Breast epithelium (tissue), 3 donors: ENCODE measurements at regions not wholly inside any gene's neighbourhood (a gene's known extent, or its start where the extent isn't known, plus 50 kb on each side); places are given as distances from the start of the nearest gene placed in this dataset.

Experiments used
- POLR2A ChIP-seq: fragments of 450-650 bp; IDR thresholded peaks from one replicate; pipeline ENCODE4 v1.6.1; 2016; ENCODE audit warnings: antibody characterized with exemption, mild to moderate bottlenecking, moderate library complexity
- TF ChIP-seq, protein P1 (sequence below), 3 donors: fragments of 450-650 bp; IDR thresholded peaks; one replicate each; pipeline ENCODE4 v1.5.1; 2016 to 2017; ENCODE audit warnings: antibody characterized with exemption in 3 of 3, mild to moderate bottlenecking in 3 of 3, moderate library complexity in 3 of 3

DNA sequence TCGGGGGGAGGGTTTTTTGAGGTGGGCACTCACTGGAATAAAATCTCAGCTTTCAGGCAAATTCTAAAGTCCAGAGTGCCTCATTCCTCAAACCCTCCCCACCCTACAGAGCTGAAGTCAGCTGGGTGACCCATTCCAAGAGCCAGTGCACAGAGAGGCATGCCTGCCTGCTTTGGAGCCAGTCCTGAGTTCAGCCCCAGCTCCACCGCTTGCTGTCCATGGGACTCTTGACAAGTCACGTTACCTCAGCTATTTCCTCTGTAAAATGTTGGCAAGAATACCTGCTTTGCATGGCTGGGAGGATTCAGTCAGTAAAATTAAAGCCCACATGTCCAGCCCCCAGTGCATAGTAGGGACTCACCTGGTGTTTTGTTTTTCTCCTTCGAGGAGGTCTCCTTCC is 125.9 kb upstream of the PJA1 start:
- TF ChIP-seq, protein P1, sequence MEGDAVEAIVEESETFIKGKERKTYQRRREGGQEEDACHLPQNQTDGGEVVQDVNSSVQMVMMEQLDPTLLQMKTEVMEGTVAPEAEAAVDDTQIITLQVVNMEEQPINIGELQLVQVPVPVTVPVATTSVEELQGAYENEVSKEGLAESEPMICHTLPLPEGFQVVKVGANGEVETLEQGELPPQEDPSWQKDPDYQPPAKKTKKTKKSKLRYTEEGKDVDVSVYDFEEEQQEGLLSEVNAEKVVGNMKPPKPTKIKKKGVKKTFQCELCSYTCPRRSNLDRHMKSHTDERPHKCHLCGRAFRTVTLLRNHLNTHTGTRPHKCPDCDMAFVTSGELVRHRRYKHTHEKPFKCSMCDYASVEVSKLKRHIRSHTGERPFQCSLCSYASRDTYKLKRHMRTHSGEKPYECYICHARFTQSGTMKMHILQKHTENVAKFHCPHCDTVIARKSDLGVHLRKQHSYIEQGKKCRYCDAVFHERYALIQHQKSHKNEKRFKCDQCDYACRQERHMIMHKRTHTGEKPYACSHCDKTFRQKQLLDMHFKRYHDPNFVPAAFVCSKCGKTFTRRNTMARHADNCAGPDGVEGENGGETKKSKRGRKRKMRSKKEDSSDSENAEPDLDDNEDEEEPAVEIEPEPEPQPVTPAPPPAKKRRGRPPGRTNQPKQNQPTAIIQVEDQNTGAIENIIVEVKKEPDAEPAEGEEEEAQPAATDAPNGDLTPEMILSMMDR (IDR thresholded peaks at IDR 0.05): no peak
- TF ChIP-seq POLR2A: no peak
